ENCODE measurements at regions not wholly inside any gene's neighbourhood (a gene's known extent, or its start where the extent isn't known, plus 50 kb on each side); places are given as distances from the start of the nearest gene placed in this dataset.
"Not testable (repeated sequence)": the region's sequence is repeated elsewhere in the genome, so short reads cannot be mapped to it uniquely, and the experiment has no call there.

DNA sequence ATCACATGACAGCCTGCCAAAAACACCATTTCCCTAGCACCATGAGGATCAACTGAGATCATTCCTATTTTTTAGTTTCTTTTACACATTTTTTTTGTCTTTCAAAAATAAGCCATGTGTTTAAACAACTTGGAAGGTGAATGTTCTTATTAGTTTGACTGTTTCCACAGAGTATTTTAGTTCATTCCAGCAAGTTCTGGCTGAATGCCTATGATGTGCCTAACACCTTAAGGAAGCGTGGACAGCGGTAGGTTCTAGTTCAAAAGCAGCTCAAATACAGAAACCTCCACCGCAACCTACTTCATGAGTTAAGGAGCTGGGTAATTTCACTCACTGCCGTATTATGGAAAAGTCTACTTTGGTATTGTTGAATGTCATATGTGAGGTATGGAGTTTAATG, 101.3 kb upstream of the ADAMTS9 start:
- no peak for DNase-seq

DNA sequence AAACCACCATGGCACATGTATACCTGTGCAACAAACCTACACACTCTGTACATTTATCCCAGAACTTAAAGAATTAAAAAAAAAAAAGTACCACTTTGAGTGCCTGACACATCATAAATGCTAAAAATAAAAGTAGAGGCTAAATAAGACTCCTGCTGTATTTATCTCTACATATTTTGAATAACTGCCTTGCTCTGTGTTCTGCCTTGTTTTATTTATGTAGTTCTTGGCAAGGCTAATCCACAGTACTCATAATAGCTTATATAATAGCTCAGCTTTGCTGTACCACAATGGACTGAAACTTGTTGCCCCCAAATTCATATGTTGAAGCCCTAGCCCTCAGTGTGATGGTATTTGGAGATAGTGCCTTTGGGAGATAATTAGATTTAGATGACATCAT, 95.4 kb upstream of the ADAMTS9 start:
- DNase-seq, result no peak

DNA sequence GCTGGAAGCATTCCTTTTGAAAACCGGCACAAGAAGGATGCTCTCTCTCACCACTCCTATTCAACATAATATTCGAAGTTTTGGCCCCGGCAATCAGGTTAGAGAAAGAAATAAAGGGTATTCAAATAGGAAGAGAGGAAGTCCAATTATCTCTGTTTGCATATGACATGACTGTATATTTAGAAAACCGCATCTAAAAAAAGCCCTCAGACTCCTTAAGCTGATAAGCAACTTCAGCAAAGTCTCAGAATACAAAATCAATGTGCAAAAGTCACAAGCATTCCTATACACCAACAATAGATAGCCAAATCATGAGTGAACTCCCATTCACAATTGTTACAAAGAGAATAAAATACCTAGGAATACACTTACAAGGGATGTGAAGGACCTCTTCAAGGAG, 93.1 kb upstream of the ADAMTS9 start:
- not testable (repeated sequence) for DNase-seq

DNA sequence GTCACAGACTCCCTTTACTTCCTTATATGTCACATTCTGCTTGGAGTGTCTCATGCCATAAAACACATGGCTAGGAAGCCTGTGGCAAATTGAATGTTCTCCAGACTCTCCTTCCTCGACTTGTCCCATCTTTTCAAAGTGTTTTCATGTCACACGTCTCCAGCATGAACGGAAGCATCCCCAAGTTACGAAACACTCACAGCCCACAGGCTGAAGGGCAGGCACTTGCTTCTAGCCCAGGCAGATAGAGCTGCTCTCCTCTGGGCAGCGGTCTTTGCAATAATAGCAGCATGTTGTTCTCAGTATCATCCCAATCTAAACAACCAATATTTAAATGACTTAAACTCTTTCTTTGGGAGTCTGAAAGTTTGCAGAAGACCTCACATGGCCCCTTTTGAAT, 85.3 kb upstream of the ADAMTS9 start:
- DNase-seq, result no peak

DNA sequence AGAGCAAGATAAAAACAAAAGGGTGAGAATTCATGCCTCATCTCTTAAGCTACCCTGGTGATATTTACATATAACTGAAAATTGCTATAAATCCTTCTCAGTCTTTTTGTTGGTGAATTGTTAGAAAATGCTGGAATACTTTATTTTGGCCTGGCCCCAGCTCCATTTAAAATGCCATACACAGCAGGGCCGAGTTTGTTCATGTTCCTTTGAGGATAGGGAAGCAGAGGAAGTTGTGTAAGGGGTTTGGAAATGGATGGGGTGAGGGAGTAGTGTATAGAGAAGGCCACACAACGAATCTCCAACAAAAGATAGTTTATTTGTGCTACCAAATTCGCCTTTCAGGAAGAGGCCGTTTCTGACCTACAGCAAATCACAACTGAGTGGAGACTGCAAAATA, 78.6 kb upstream of the ADAMTS9 start:
- no peak for DNase-seq

DNA sequence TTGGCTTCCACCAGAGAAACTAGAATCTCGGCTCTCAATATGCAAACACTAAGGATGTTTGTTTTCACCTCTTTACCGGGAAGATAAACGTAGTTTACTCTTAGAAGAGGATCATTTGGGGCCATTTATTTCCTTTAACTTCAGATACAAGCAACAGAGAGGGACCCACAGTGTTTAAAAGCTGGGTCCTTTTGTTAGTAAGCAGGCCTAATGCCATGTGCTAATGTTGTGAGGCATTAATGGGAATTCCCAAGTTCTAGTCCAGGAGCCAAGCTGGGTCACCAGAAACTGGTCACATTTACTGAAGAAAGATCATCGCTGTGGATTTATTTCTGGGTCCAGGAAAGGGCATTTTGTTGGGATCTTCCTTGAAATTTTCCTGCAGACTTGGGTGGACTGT, 78.1 kb upstream of the ADAMTS9 start:
- DNase-seq, result no peak

DNA sequence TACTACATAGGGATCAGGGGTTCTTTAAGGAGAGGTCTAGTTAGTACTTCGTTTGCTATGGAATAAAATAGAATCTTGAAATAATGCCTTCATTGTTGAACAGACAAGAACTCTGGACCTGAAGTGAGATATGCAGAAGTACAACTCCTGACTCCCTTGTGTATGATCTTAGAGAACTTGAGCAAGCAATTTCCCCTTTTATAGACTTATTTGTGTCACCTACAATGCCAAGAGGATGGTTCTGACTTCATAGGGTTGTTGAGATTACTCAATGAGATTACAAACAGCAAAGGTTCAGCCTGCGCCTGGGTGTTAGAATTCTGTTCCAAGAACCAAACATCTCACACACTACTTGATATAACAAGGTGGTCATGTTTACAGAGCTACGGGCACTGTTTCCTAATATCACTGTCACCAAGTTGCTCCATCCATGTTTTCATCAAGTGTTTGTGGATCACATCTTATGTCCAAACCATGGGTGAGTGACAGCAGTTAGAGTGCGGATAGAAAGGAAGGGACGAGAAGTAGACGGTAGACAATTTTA, 76.7 kb upstream of the ADAMTS9 start:
- no peak for DNase-seq

DNA sequence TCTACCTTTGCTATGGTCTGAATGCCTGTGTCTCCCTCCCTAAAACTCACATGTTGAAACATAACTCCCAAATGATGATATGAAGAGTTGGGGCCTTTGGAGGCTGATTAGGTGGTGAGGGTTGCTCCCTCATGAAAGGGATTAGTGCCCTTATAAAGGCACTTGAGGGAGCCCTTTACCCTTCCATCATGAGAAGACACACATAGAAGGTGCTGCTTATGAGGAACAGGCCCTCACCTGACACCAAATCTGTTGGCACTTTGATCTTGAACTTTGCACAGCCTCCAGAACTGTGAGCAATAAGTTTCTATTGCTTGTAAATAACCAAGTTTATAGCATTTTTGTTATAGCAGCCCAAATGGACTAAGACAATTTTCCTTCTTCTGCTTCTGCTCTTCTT, 76.2 kb upstream of the ADAMTS9 start:
- no peak for DNase-seq

DNA sequence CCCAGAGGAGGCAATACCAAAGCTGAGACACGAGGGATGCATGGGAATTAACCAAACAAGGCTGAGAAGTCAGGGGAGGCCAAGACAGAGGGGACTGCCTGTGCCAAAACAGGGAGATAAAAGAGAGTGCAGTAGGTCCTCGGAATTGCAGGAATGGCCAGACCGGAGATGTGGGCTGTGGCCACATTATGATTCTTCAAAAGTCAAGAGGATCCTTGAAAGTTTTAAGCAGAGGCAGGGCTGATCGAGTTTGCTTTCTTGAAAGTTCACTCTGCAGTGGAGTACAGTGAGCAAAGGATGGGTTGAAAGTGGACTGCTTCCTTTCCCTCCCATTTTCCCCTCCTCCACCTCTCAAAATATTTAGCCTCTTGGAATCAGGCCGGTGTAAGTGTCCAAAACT, 73.9 kb upstream of the ADAMTS9 start:
- DNase-seq, result no peak

DNA sequence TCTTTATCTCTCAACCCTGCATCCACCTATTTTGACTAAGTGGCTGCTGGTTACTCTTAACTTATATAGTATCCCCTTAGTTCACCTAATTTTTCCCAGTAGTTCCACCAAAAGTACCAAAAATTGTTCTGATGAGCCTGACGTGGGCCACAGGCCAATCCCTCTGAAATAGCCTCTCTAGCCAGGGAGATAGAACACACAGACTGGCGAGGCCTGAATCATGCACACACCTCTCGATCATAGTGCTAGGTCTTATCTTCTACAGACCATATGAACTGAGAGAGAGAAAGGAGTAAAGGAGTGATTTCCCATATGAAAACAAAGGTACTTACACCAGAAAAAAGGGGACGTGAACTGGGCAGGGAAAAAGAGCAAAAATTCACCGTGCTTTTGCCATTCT, 72.5 kb upstream of the ADAMTS9 start:
- DNase-seq, result no peak

DNA sequence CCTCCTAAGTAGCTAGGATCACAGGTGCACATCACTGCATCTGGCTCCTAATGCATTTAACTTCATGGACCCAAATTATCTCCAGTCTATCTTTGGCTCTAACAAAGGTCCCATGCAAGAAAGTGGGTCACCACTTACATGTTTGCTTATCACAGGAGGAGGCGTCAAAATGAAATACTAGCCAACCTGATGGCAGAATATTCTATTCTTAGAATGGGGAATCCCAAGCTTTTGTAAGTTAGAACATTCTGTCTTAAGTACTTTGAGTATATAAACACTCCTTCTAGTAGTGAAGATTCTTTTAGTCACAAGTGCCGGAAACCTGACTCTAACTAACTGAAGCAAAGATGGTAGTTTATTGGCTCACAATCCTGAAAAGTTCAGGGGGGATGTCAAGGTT, 72.0 kb upstream of the ADAMTS9 start:
- no peak for DNase-seq

DNA sequence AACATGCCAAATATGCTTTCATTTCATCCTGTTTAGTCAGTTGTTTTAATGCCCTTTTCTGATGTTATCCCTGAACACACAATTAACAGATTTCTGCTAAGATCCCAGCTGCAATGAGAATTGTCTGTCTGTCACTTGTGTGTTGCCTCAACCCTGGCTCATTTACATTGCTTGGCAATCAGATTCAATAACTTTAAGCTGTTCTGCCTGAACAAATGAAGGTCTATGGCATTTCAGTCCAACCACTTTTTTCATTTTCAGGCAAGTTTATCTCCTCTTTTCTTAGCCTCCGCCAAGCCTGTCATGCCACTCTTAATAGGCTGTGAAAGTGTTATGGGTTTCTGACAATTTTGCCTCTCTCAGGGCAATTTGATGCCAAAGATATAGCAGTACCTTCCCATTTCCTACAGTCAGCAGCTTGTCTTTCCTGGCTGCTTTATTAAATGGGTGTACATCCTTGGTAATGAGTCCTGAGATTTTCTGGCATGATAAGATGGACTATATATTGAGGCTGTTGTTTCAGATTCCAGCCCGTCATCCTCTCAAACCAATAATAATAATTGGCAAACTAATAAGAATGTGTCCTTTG, 68.7 kb upstream of the ADAMTS9 start:
- no peak for DNase-seq

DNA sequence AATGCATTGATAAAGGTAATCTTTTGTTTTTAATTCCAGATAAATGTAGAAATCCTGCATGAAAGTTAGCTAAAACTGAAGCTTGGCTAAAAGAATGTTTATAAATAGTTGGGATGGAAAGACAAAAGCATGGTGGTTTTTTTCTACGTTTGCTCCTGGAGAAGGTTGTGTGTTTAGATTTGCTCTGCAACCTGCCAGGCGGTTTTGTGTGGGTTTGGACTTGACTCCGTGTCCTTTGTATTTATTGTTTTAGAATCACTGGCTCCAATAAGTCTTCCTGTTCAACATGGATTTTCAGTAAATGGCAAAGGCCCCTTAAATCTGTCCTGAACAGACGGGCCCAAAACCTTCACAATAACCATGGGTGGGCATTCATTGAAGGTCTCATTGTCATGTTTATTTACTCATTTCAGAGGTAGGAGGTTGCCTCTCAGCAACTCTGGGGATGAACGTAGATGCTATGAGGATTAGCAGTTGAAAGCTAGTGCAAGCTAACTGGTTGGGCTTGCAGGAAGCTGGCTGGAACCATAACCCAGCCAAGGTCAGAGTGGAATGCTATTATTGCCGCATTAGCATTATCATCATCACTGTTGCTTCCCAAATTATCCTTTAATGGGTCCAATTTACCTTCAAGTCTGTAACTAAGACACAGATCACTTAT, 60.6 kb upstream of the ADAMTS9 start:
- no peak for DNase-seq

DNA sequence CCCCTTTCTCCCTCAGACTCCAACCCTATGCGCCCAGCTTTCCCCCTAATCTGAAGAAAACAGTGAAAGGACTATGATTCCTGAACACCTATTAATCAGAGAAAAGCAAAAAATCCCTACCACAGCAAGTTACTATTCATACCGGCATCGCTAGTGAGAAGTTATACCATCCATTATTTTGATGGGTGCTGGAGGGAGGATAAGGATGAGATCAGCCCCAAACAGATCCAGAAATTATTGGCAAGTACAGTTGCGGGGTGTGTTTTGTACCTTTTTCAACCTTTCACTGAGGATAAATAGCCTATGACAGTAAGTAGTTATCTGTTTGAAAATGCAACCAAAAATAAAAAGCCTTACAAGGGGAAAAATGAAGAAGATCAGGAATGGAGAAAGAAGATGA, 59.9 kb upstream of the ADAMTS9 start:
- DNase-seq, result no peak

DNA sequence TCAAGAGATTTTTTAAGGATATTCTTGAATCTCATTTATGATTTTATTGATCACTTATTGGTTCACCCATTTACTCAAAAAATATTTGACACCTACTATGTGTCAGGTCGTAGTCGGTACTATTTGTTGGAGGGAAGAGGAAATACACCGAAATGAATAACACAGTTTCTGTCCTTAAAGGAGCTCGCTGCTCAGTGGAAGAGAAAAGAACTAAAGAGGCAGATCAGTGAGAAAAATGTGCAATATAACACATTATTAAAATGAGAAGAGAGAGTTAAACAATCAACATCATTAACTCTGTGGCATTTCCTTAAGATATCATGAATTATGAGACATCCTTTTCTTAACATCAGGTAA, 56.1 kb upstream of the ADAMTS9 start:
- no peak for DNase-seq

DNA sequence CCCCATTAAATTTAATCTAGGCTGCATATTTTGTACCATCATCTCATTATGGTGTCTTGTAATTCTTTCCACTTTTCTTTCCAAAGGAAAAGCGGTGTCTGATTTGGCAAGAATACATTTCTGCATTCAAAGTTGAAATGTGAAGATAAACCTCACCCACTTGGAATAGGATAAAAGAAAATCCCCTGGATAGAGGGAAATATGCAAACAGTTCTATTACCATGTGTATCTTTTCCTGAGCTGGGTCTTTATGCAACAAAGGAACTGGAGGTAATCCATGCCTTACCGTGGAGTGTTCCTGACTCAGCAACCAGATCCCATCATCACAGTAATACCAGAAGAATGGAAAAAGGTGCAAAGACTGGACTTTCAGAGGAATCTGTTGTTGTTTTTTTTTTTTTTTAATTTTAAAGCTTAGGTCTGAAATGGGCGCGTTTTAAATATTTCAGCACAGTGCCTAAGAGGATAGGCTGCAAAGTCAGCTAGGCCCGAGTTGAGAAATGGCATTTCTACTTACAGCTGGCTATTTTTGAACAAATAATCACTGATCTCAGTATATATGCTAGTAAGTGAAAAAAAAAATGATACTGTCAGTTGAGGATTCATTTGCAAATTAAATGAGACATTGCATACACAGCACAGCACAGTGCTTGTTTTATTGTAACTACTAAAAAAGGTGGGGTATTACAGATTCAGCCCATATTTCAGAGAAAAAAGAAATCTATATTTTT, 55.5 kb upstream of the ADAMTS9 start:
- DNase-seq, result no peak

DNA sequence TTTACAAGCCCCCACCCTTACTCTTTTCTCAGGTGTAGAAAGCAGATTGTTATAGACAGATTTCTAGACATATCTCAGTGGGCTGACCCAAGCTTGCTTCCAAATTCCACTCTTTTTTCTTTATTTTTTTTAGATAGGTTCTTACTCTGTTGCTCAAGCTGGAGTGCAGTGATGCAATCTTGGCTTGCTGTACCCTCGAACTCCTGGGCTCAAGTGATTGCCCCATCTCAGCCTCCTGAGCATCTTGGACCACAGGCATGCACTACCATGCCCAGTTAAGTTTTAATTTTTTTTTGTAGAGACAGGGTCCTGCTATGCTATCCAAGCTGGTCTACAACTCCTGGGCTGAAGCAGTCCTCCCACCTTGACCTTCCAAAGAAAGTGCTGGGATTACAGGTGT, 53.5 kb upstream of the ADAMTS9 start:
- DNase-seq, result no peak

DNA sequence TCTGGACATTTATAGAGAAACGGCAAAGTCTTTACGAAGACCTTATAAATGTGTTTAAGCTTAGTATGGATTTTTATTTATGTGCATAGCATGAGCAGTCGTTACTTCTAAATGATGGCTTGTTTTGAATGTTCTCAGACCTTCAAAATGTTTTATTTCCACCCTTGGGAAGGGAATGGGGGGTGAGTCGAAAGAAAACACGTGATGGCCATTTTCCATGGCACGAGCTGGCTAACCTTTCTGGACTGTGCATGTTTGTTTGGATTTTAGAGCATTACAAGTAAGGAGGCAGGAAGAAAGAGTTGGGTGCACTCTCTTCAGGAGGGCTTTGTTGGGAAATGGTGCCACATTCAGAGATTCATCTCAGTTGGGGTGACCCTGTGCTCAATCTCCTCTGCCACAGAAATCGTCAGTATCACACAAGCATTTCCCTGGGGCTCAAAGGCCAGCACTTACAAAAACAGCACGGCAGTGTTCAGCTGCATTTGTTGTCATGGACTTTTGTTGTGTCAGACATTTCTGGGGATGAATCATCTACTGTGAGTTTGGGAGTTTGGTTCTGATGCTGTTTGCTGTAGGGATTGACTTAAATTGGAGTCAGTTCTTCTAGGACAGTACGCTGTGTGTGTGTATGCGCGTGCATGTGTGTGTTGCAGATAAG, 52.3 kb upstream of the ADAMTS9 start:
- DNase-seq, result no peak
